ENCODE measurements at regions not wholly inside any gene's neighbourhood (a gene's known extent, or its start where the extent isn't known, plus 50 kb on each side); places are given as distances from the start of the nearest gene placed in this dataset.

GRCh38 chr12:18942669-18943068 is 186.9 kb upstream of the PLEKHA5 start:
- TF ChIP-seq RARB (CRISPR knock-in tag; IDR thresholded peaks at IDR 0.05), result no peak
- TF ChIP-seq, protein P1, sequence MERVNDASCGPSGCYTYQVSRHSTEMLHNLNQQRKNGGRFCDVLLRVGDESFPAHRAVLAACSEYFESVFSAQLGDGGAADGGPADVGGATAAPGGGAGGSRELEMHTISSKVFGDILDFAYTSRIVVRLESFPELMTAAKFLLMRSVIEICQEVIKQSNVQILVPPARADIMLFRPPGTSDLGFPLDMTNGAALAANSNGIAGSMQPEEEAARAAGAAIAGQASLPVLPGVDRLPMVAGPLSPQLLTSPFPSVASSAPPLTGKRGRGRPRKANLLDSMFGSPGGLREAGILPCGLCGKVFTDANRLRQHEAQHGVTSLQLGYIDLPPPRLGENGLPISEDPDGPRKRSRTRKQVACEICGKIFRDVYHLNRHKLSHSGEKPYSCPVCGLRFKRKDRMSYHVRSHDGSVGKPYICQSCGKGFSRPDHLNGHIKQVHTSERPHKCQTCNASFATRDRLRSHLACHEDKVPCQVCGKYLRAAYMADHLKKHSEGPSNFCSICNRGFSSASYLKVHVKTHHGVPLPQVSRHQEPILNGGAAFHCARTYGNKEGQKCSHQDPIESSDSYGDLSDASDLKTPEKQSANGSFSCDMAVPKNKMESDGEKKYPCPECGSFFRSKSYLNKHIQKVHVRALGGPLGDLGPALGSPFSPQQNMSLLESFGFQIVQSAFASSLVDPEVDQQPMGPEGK (CRISPR knock-in tag; IDR thresholded peaks at IDR 0.05; ENCODE audit: borderline replicate concordance), result no peak
- TF ChIP-seq ISL1 (CRISPR knock-in tag; IDR thresholded peaks at IDR 0.05), result no peak
- TF ChIP-seq ESRRG (CRISPR knock-in tag; IDR thresholded peaks at IDR 0.05), result no peak
- no peak for TF ChIP-seq POU6F1 (CRISPR knock-in tag; IDR thresholded peaks at IDR 0.05; ENCODE audit: borderline replicate concordance, low read depth)
- TF ChIP-seq ARNTL (CRISPR knock-in tag; IDR thresholded peaks at IDR 0.05; ENCODE audit: borderline replicate concordance, low read depth), result no peak
- TF ChIP-seq PPARA (CRISPR knock-in tag; IDR thresholded peaks at IDR 0.05; ENCODE audit: borderline replicate concordance), result no peak
- no peak for TF ChIP-seq ZC3H10 (CRISPR knock-in tag; IDR thresholded peaks at IDR 0.05)
- TF ChIP-seq CREB5 (CRISPR knock-in tag; IDR thresholded peaks at IDR 0.05; ENCODE audit: low read depth), result no peak
- no peak for TF ChIP-seq TCF4 (CRISPR knock-in tag; IDR thresholded peaks at IDR 0.05; ENCODE audit: borderline replicate concordance)
